Nephron (organoid): ENCODE measurements at regions not wholly inside any gene's neighbourhood (a gene's known extent, or its start where the extent isn't known, plus 50 kb on each side); places are given as distances from the start of the nearest gene placed in this dataset.

Experiments
- H3K27ac Mint-ChIP-seq, 3 experiments: 2 replicates each; pipeline ENCODE4 v1.8.0; 2020; ENCODE audit warnings: mixed read lengths in 3 of 3, mild to moderate bottlenecking in 2 of 3, moderate library complexity in 1 of 3
- H3K27me3 Mint-ChIP-seq: 2 replicates; pipeline ENCODE4 v1.8.0; 2021; ENCODE audit warnings: low read depth, mild to moderate bottlenecking, moderate library complexity, mixed read lengths
- H3K36me3 Mint-ChIP-seq: 2 replicates; pipeline ENCODE4 v1.8.0; 2020; ENCODE audit warnings: low read depth, mixed read lengths
- H3K4me1 Mint-ChIP-seq: 2 replicates; pipeline ENCODE4 v1.8.0; 2020; ENCODE audit warnings: mixed read lengths
- H3K4me3 Mint-ChIP-seq, 3 experiments: 2 replicates each; pipeline ENCODE4 v1.8.0; 2020; ENCODE audit warnings: mild to moderate bottlenecking in 3 of 3, mixed read lengths in 3 of 3, moderate library complexity in 2 of 3
- H3K9me3 Mint-ChIP-seq: 2 replicates; pipeline ENCODE4 v1.8.0; 2020; ENCODE audit warnings: mixed read lengths
- TF ChIP-seq, protein P1 (sequence below), 3 experiments: fragments of 200-600 bp; sonication (generic); IDR thresholded peaks; one replicate each; pipeline ENCODE4 v1.5.0; 2021; ENCODE audit warnings: antibody characterized with exemption in 3 of 3; ENCODE audit not compliant: unreplicated experiment in 3 of 3

DNA sequence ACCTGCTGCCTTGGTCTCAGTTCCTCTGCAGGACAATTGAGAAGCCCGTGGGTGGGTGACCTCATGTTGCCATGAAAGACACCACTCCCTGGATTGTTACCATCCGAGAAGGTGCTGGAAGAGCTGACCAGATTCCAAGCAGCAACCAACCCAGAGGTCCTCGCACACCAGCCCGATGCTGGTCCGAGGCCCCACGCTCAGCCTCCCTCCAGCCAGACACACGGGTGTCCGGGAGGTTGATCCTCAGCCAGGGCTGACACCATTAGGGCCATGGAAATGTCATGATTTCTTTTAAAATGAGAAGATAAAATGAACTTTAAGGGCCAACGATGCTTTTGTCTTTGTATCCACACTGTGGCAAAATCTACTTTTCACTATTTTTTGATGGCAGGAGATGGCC is 242.3 kb downstream of the RBFOX3 start:
- H3K4me3 Mint-ChIP-seq, result no peak overlapping the region
- TF ChIP-seq, protein P1, sequence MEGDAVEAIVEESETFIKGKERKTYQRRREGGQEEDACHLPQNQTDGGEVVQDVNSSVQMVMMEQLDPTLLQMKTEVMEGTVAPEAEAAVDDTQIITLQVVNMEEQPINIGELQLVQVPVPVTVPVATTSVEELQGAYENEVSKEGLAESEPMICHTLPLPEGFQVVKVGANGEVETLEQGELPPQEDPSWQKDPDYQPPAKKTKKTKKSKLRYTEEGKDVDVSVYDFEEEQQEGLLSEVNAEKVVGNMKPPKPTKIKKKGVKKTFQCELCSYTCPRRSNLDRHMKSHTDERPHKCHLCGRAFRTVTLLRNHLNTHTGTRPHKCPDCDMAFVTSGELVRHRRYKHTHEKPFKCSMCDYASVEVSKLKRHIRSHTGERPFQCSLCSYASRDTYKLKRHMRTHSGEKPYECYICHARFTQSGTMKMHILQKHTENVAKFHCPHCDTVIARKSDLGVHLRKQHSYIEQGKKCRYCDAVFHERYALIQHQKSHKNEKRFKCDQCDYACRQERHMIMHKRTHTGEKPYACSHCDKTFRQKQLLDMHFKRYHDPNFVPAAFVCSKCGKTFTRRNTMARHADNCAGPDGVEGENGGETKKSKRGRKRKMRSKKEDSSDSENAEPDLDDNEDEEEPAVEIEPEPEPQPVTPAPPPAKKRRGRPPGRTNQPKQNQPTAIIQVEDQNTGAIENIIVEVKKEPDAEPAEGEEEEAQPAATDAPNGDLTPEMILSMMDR (IDR thresholded peaks at IDR 0.05; ENCODE audit: unreplicated experiment in 3 of 3), result no peak
- H3K27me3 Mint-ChIP-seq, result peaks cover 79% of the 10 kb centered on the region
- H3K27ac Mint-ChIP-seq, result no peak overlapping the region
- peaks cover 11% of the 10 kb centered on the region for H3K4me1 Mint-ChIP-seq
- H3K36me3 Mint-ChIP-seq, result no peaks in the 10 kb centered on the region
- H3K9me3 Mint-ChIP-seq, result no peaks in the 10 kb centered on the region

- no peaks in the 10 kb centered on the region for H3K36me3 Mint-ChIP-seq
- peaks cover 11% of the 10 kb centered on the region for H3K4me1 Mint-ChIP-seq
- TF ChIP-seq, protein P1 (IDR thresholded peaks at IDR 0.05; ENCODE audit: unreplicated experiment in 3 of 3), result no peak
- H3K9me3 Mint-ChIP-seq, result no peaks in the 10 kb centered on the region
- H3K4me3 Mint-ChIP-seq, result no peak overlapping the region
- H3K27ac Mint-ChIP-seq, result no peak overlapping the region
- peaks cover 85% of the 10 kb centered on the region for H3K27me3 Mint-ChIP-seq
These were observed 243.8 kb downstream of the RBFOX3 start for GRCh38 chr17:79366988-79367571.

GRCh38 chr17:79365836-79366770 is 244.7 kb downstream of the RBFOX3 start:
- Mint-ChIP-seq H3K4me3 (no peak overlapping the region), H3K4me1 (peaks cover 11% of the 10 kb centered on the region), H3K9me3 (no peaks in the 10 kb centered on the region), H3K27ac (no peak overlapping the region), H3K36me3 (no peaks in the 10 kb centered on the region), H3K27me3 (peaks cover 86% of the 10 kb centered on the region)
- TF ChIP-seq, protein P1 (IDR thresholded peaks at IDR 0.05; ENCODE audit: unreplicated experiment in 3 of 3), result no peak

DNA sequence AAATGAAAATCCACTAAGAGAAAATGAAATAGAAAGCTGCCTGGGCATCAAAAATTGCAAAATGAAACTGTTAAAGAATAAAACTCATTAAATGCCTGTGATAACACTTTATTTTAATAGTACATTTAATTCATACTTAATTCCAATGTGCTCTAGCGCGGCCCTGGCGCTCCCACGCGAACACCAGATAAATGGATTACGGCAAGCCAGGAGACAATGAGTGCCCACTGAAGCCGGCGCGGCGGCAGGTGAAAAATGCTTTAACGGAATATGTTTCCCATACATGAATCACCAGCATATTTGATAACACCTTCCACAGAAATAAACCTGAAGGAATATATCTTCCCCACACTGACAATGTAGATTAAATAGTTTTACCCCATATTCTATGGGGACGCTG is 245.5 kb downstream of the RBFOX3 start:
- TF ChIP-seq, protein P1 (IDR thresholded peaks at IDR 0.05; ENCODE audit: unreplicated experiment in 3 of 3), result no peak
- H3K9me3 Mint-ChIP-seq, result no peaks in the 10 kb centered on the region
- H3K4me1 Mint-ChIP-seq, result peaks cover 11% of the 10 kb centered on the region
- H3K27me3 Mint-ChIP-seq, result peaks cover 89% of the 10 kb centered on the region
- no peak overlapping the region for H3K27ac Mint-ChIP-seq
- no peak overlapping the region for H3K4me3 Mint-ChIP-seq
- H3K36me3 Mint-ChIP-seq, result no peaks in the 10 kb centered on the region

DNA sequence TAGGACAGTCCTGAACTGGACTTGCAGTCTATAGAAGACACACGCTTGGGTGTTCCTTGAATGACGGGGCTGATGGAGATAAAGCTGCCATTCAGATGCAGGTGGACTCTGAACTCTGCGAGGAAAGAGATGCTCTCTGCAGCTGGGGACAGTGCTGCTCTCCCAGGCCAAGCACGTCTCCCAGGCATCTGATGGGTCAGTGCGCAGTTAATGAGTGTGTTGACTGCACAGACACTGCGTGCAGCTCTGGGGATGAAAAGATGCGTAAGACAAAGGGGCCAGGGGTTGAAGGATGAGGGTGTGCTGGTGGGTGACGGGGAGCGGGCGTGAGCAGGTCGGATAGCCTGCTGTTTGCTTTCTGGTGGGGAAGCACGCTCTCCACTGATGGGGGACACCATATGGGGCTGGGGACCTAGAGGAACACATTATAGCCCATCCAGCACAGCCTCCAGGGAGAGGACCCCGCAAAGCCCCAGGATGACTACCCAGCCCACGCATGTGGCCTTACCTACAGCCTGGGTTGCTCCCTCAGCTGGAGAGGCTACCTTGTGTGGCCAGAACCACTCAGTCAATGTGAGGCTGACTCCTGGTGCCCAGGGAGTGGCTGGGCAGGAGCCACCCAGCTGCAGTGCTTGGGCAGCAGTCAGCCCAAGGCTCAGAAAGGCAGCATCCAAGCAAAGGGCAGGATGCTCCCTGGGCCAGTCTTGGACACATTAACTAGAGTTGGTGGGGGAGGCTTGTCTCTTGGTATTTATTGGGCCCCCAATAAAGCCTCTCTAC is 246.3 kb downstream of the RBFOX3 start:
- TF ChIP-seq, protein P1 (IDR thresholded peaks at IDR 0.05; ENCODE audit: unreplicated experiment in 3 of 3), result no peak
- H3K4me1 Mint-ChIP-seq, result peaks cover 11% of the 10 kb centered on the region
- no peak overlapping the region for H3K27ac Mint-ChIP-seq
- no peak overlapping the region for H3K4me3 Mint-ChIP-seq
- no peaks in the 10 kb centered on the region for H3K36me3 Mint-ChIP-seq
- H3K27me3 Mint-ChIP-seq, result peaks cover 89% of the 10 kb centered on the region
- no peaks in the 10 kb centered on the region for H3K9me3 Mint-ChIP-seq
